H1 (cell line): ENCODE measurements at regions not wholly inside any gene's neighbourhood (a gene's known extent, or its start where the extent isn't known, plus 50 kb on each side); places are given as distances from the start of the nearest gene placed in this dataset.

Experiments
- CTCF ChIA-PET: fragments of 300-600 bp; sonication (Branson Sonifier 250); formaldehyde crosslinking; loops from one replicate; lab custom pipeline; 2021; ENCODE audit not compliant: partially characterized antibody; lab: Charles Lee
- POLR2A ChIA-PET: fragments of 300-600 bp; sonication (Branson Sonifier 250); formaldehyde crosslinking; loops from one replicate; lab custom pipeline; 2021; ENCODE audit warnings: inconsistent platforms; ENCODE audit not compliant: partially characterized antibody; lab: Charles Lee
- DNase-seq, 2 experiments: peaks; one replicate each; pipeline versions ENCODE4 v3.0.0 to v3.0.0-alpha.2; 2010 to 2022; ENCODE audit warnings: low spot score in 2 of 2, low read depth in 1 of 2, mixed read lengths in 1 of 2
- FAIRE-seq: peaks from 2 replicates; lab custom pipeline; 2011; peaks lifted over from hg19 to GRCh38; lab: Jason Lieb, UNC
- H2AFZ ChIP-seq: 2 replicates; pipeline ENCODE4 v1.8.1; 2012; ENCODE audit warnings: low read length, inconsistent platforms
- H2AK5ac ChIP-seq: 2 replicates; pipeline ENCODE4 v1.6.1; 2013; ENCODE audit warnings: low read depth, low read length
- H2BK120ac ChIP-seq: replicated peaks from 2 replicates; pipeline ENCODE3; 2013; ENCODE audit warnings: low read depth, low read length, inconsistent platforms
- H2BK12ac ChIP-seq: 2 replicates; pipeline ENCODE4 v1.6.1; 2013; ENCODE audit warnings: low read depth, low read length
- H2BK15ac ChIP-seq: 2 replicates; pipeline ENCODE4 v1.6.1; 2013; ENCODE audit warnings: low read length
- H2BK20ac ChIP-seq: 2 replicates; pipeline ENCODE4 v1.6.1; 2013; ENCODE audit warnings: low read length
- H2BK5ac ChIP-seq: 2 replicates; pipeline ENCODE4 v1.6.1; 2013; ENCODE audit warnings: low read depth, low read length
- H3K14ac ChIP-seq: 2 replicates; pipeline ENCODE4 v1.6.1; 2013; ENCODE audit warnings: inconsistent platforms; ENCODE audit not compliant: insufficient read length
- H3K18ac ChIP-seq: 2 replicates; pipeline ENCODE4 v1.6.1; 2013; ENCODE audit warnings: low read length; ENCODE audit errors: extremely low read depth
- H3K23ac ChIP-seq: 2 replicates; pipeline ENCODE4 v1.6.1; 2013; ENCODE audit warnings: inconsistent platforms; ENCODE audit not compliant: insufficient read length
- H3K23me2 ChIP-seq: 2 replicates; pipeline ENCODE4 v1.6.1; 2013; ENCODE audit warnings: low read depth, low read length
- H3K27ac ChIP-seq: 2 replicates; pipeline ENCODE4 v1.6.1; 2011; ENCODE audit warnings: low read depth, low read length, inconsistent platforms
- H3K27me3 ChIP-seq, 4 experiments: replicated peaks in 1 of 4; 1 replicate in 1 of 4; 2 replicates in 3 of 4; pipeline versions ENCODE4 v1.6.1 to v1.8.1; 2011 to 2013; ENCODE audit warnings: low read length in 3 of 4, mild to moderate bottlenecking in 3 of 4, inconsistent platforms in 2 of 4, mixed read lengths in 2 of 4, moderate library complexity in 1 of 4; ENCODE audit not compliant: control insufficient read depth in 3 of 4, insufficient read depth in 3 of 4; ENCODE audit errors: extremely low read depth in 1 of 4
- H3K36me3 ChIP-seq, 4 experiments: 2 replicates each; pipeline versions ENCODE4 v1.6.1 to v1.8.1; 2011 to 2013; ENCODE audit warnings: mild to moderate bottlenecking in 4 of 4, low read length in 3 of 4, moderate library complexity in 2 of 4, control low read depth in 1 of 4, inconsistent platforms in 1 of 4; ENCODE audit not compliant: insufficient read depth in 4 of 4, control insufficient read depth in 2 of 4
- H3K4ac ChIP-seq: replicated peaks from 2 replicates; pipeline ENCODE3; 2013; ENCODE audit warnings: low read length, low read depth, mixed read lengths, inconsistent platforms; ENCODE audit not compliant: insufficient read length
- H3K4me1 ChIP-seq, 4 experiments: replicated peaks in 1 of 4; 1 replicate in 1 of 4; 2 replicates in 3 of 4; pipeline versions ENCODE4 v1.6.1 to v1.8.1; 2011 to 2013; ENCODE audit warnings: low read length in 3 of 4, inconsistent platforms in 2 of 4, mixed read lengths in 1 of 4; ENCODE audit not compliant: insufficient read depth in 4 of 4, control insufficient read depth in 3 of 4
- H3K4me2 ChIP-seq, 2 experiments: 2 replicates each; pipeline versions ENCODE4 v1.6.1 to v1.8.1; 2011 to 2013; ENCODE audit warnings: low read depth in 2 of 2, low read length in 2 of 2, control low read depth in 1 of 2, inconsistent platforms in 1 of 2, mild to moderate bottlenecking in 1 of 2; ENCODE audit not compliant: insufficient read depth in 1 of 2
- H3K4me3 ChIP-seq, 4 experiments: fragments of 200-600, 300-600 bp in 1 of 4; sonication (generic), shearing (Covaris generic), sonication (Bioruptor Twin) in 1 of 4; 2 replicates each; pipeline versions ENCODE4 v1.5.1 to v1.8.1; 2011 to 2016; ENCODE audit warnings: low read length in 4 of 4, low read depth in 3 of 4, control low read depth in 2 of 4, inconsistent platforms in 2 of 4, mild to moderate bottlenecking in 2 of 4, mixed read lengths in 1 of 4, moderate library complexity in 1 of 4; ENCODE audit not compliant: insufficient read depth in 2 of 4; ENCODE audit errors: extremely low read depth in 1 of 4
- H3K56ac ChIP-seq: replicated peaks from 2 replicates; pipeline ENCODE3; 2013; ENCODE audit warnings: low read depth, mild to moderate bottlenecking, mixed read lengths, low read length, inconsistent platforms; ENCODE audit not compliant: insufficient read length
- H3K79me1 ChIP-seq: 2 replicates; pipeline ENCODE4 v1.6.1; 2013; ENCODE audit warnings: low read depth, low read length, control low read depth
- H3K79me2 ChIP-seq, 2 experiments: 2 replicates each; pipeline versions ENCODE4 v1.6.1 to v1.8.1; 2012 to 2013; ENCODE audit warnings: low read length in 2 of 2, mild to moderate bottlenecking in 2 of 2, inconsistent platforms in 1 of 2; ENCODE audit not compliant: insufficient read depth in 2 of 2, control insufficient read depth in 1 of 2
- H3K9ac ChIP-seq, 4 experiments: replicated peaks in 1 of 4; 1 replicate in 1 of 4; 2 replicates in 3 of 4; pipeline versions ENCODE4 v1.6.1 to v1.8.1; 2011 to 2013; ENCODE audit warnings: low read depth in 3 of 4, low read length in 3 of 4, control low read depth in 2 of 4, mild to moderate bottlenecking in 2 of 4, moderate library complexity in 2 of 4, inconsistent platforms in 1 of 4; ENCODE audit errors: extremely low read depth in 1 of 4
- H3K9me3 ChIP-seq, 2 experiments: 2 replicates each; pipeline versions ENCODE4 v1.6.1 to v1.8.1; 2012 to 2013; ENCODE audit warnings: mild to moderate bottlenecking in 2 of 2, moderate library complexity in 2 of 2, control low read depth in 1 of 2, inconsistent platforms in 1 of 2, low read depth in 1 of 2, low read length in 1 of 2, mixed read lengths in 1 of 2; ENCODE audit not compliant: insufficient read depth in 2 of 2
- H4K20me1 ChIP-seq, 2 experiments: replicated peaks in 1 of 2; 2 replicates each; pipeline versions ENCODE3 to v1.8.1; 2011 to 2013; ENCODE audit warnings: inconsistent platforms in 2 of 2, low read length in 2 of 2, mild to moderate bottlenecking in 1 of 2; ENCODE audit not compliant: insufficient read depth in 2 of 2, control insufficient read depth in 1 of 2
- H4K5ac ChIP-seq: 2 replicates; pipeline ENCODE4 v1.6.1; 2013; ENCODE audit warnings: low read length, low read depth, mixed read lengths, inconsistent platforms; ENCODE audit not compliant: insufficient read length
- H4K8ac ChIP-seq: 2 replicates; pipeline ENCODE4 v1.8.0; 2013; ENCODE audit warnings: mild to moderate bottlenecking, moderate library complexity, low read length, inconsistent platforms; ENCODE audit not compliant: insufficient read depth; ENCODE audit errors: extremely low read depth
- H4K91ac ChIP-seq: replicated peaks from 2 replicates; pipeline ENCODE3; 2013; ENCODE audit warnings: low read length, mixed read lengths, inconsistent platforms; ENCODE audit not compliant: insufficient read length
- CHD2 ChIP-seq: IDR thresholded peaks from 2 replicates; pipeline ENCODE4 v1.6.1; 2012; ENCODE audit warnings: low read length, improper control_type of control experiment
- CREB1 ChIP-seq: IDR thresholded peaks from 2 replicates; pipeline ENCODE4 v1.6.1; 2012; ENCODE audit warnings: inconsistent platforms
- FOSL1 ChIP-seq: IDR thresholded peaks from 2 replicates; pipeline ENCODE4 v1.6.1; 2011; ENCODE audit warnings: mild to moderate bottlenecking, low read depth, low read length, moderate library complexity; ENCODE audit not compliant: insufficient read depth
- GABPA ChIP-seq: IDR thresholded peaks from 2 replicates; pipeline ENCODE4 v1.6.1; 2011; ENCODE audit warnings: mild to moderate bottlenecking, low read length, moderate library complexity, borderline replicate concordance; ENCODE audit not compliant: insufficient read depth
- HDAC6 ChIP-seq: IDR thresholded peaks from one replicate; pipeline ENCODE4 v1.7.1; 2012; ENCODE audit warnings: low read depth, mild to moderate bottlenecking, inconsistent platforms, low read length, moderate library complexity
- PHF8 ChIP-seq: fragments of 200-600 bp; sonication (generic); conservative IDR thresholded peaks from 2 replicates; pipeline ENCODE4 v1.7.1; 2012; ENCODE audit warnings: low read depth, mild to moderate bottlenecking, inconsistent platforms, low read length, moderate library complexity
- SAP30 ChIP-seq: fragments of 300-600 bp; sonication (generic); IDR thresholded peaks from 2 replicates; pipeline ENCODE4 v1.7.1; 2012; ENCODE audit warnings: low read length, moderate library complexity, mild to moderate bottlenecking, inconsistent platforms; ENCODE audit not compliant: insufficient read depth, insufficient replicate concordance
- SIN3A ChIP-seq, 2 experiments: IDR thresholded peaks in 1 of 2; conservative IDR thresholded peaks in 1 of 2; 2 replicates each; pipeline ENCODE4 v1.6.1; 2011 to 2012; ENCODE audit warnings: low read length in 2 of 2, improper control_type of control experiment in 1 of 2, low read depth in 1 of 2, mild to moderate bottlenecking in 1 of 2
- SIX5 ChIP-seq: IDR thresholded peaks from 2 replicates; pipeline ENCODE4 v1.6.1; 2011; ENCODE audit warnings: mild to moderate bottlenecking, low read depth, low read length
- SP2 ChIP-seq: IDR thresholded peaks from 2 replicates; pipeline ENCODE4 v1.6.1; 2012; ENCODE audit warnings: mild to moderate bottlenecking, low read length, inconsistent platforms
- TBP ChIP-seq: IDR thresholded peaks from 2 replicates; pipeline ENCODE4 v1.6.1; 2011; ENCODE audit warnings: low read depth, low read length, improper control_type of control experiment
- TCF12 ChIP-seq: IDR thresholded peaks from 2 replicates; pipeline ENCODE4 v1.6.1; 2011; ENCODE audit warnings: low read depth, mild to moderate bottlenecking, low read length
- WGBS, 2 experiments: shearing (Covaris generic) in 1 of 2; methylation state at CpG; one replicate each; pipeline versions ENCODE4 v1.1.6 to v1.1.7; 2013 to 2015; ENCODE audit warnings: low lambda C conversion rate in 2 of 2, mixed read lengths in 2 of 2, inconsistent platforms in 1 of 2, low coverage in 1 of 2, missing lambda C conversion rate in 1 of 2; ENCODE audit not compliant: insufficient replicate concordance in 2 of 2, insufficient coverage in 1 of 2, insufficient read length in 1 of 2; ENCODE audit errors: extremely low coverage in 1 of 2, missing lambda C conversion rate in 1 of 2; 5-methylcytosine and 5-hydroxymethylcytosine counted together
- TF ChIP-seq, protein P1 (sequence below), 3 experiments: IDR thresholded peaks; 1 replicate in 2 of 3; 2 replicates in 1 of 3; pipeline versions ENCODE4 v1.5.1 to v1.6.1; 2011; ENCODE audit warnings: low read length in 3 of 3, mild to moderate bottlenecking in 3 of 3, inconsistent platforms in 2 of 3, low read depth in 1 of 3, moderate library complexity in 1 of 3; ENCODE audit not compliant: insufficient read depth in 1 of 3; ENCODE audit errors: control extremely low read depth in 1 of 3

- Histone ChIP-seq H2BK12ac (no peak overlapping the region), H3K9me3 (peaks cover 20 to 29% of the 10 kb centered on the region in 2 experiments), H3K18ac (no peak overlapping the region), H3K4me1 (no peaks in the 10 kb centered on the region), H3K23ac (no peak overlapping the region), H3K9ac (no peak overlapping the region), H2BK5ac (no peak overlapping the region), H3K4me2 (no peak overlapping the region), H3K79me2 (no peaks in the 10 kb centered on the region), H2AK5ac (no peak overlapping the region), H4K5ac (no peak overlapping the region), H3K27ac (no peak overlapping the region), H3K14ac (no peak overlapping the region), H2BK15ac (no peak overlapping the region), H3K4me3 (no peak overlapping the region), H3K56ac (no peak overlapping the region), H4K8ac (no peak overlapping the region), H2BK120ac (no peak overlapping the region), H3K4ac (no peak overlapping the region), H2AFZ (no peak overlapping the region), H4K20me1 (no peaks in the 10 kb centered on the region), H3K36me3 (no peaks in the 10 kb centered on the region), H3K23me2 (no peaks in the 10 kb centered on the region), H3K27me3 (no peaks in the 10 kb centered on the region), H2BK20ac (no peak overlapping the region), H3K79me1 (no peaks in the 10 kb centered on the region), H4K91ac (no peak overlapping the region)
- ChIA-PET CTCF (no interaction called here), POLR2A (no interaction called here)
- 85% methylated on average over 1 of the region's 1 CpG; no CpG with 5 or more reads in 1 of the 2 experiments for WGBS, 2 experiments
- DNase-seq (no peak), FAIRE-seq (no peak)
- no peak for TF ChIP-seq HDAC6
- TF ChIP-seq SP2: no peak
- TF ChIP-seq PHF8: no peak
- no peak for TF ChIP-seq TCF12
- no peak for TF ChIP-seq CHD2
- TF ChIP-seq, protein P1, sequence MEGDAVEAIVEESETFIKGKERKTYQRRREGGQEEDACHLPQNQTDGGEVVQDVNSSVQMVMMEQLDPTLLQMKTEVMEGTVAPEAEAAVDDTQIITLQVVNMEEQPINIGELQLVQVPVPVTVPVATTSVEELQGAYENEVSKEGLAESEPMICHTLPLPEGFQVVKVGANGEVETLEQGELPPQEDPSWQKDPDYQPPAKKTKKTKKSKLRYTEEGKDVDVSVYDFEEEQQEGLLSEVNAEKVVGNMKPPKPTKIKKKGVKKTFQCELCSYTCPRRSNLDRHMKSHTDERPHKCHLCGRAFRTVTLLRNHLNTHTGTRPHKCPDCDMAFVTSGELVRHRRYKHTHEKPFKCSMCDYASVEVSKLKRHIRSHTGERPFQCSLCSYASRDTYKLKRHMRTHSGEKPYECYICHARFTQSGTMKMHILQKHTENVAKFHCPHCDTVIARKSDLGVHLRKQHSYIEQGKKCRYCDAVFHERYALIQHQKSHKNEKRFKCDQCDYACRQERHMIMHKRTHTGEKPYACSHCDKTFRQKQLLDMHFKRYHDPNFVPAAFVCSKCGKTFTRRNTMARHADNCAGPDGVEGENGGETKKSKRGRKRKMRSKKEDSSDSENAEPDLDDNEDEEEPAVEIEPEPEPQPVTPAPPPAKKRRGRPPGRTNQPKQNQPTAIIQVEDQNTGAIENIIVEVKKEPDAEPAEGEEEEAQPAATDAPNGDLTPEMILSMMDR (IDR thresholded peaks at IDR 0.05; ENCODE audit: control extremely low read depth in 1 of 3, insufficient read depth in 1 of 3, low read depth in 1 of 3, low read length in 3 of 3): no peak
- no peak for TF ChIP-seq FOSL1
- no peak for TF ChIP-seq CREB1
- TF ChIP-seq SAP30: no peak
- TF ChIP-seq SIX5: no peak
- TF ChIP-seq SIN3A (conservative IDR thresholded peaks at IDR 0.05 in 1 of 2, IDR thresholded peaks at IDR 0.05 in 1 of 2; ENCODE audit: low read depth in 1 of 2, low read length in 2 of 2): no peak
- TF ChIP-seq GABPA: no peak
- TF ChIP-seq TBP: no peak
Observed at GRCh38 chr17:22253007-22253406, 560.7 kb downstream of the KCNJ18 start.
